GF-D8 (cell line): ENCODE measurements at regions not wholly inside any gene's neighbourhood (a gene's known extent, or its start where the extent isn't known, plus 50 kb on each side); places are given as distances from the start of the nearest gene placed in this dataset.
"Not testable (repeated sequence)": the region's sequence is repeated elsewhere in the genome, so short reads cannot be mapped to it uniquely, and the experiment has no call there.

Experiments used
- DNase-seq: peaks from one replicate; lab custom pipeline; 2025; lab: John Stamatoyannopoulos, UW

- DNase-seq: not testable (repeated sequence)
Measured at GRCh38 chr14:34381304-34381703, 80.7 kb downstream of the SPTSSA start.

GRCh38 chr14:34380471-34380845 is 81.6 kb downstream of the SPTSSA start:
- no peak for DNase-seq

DNA sequence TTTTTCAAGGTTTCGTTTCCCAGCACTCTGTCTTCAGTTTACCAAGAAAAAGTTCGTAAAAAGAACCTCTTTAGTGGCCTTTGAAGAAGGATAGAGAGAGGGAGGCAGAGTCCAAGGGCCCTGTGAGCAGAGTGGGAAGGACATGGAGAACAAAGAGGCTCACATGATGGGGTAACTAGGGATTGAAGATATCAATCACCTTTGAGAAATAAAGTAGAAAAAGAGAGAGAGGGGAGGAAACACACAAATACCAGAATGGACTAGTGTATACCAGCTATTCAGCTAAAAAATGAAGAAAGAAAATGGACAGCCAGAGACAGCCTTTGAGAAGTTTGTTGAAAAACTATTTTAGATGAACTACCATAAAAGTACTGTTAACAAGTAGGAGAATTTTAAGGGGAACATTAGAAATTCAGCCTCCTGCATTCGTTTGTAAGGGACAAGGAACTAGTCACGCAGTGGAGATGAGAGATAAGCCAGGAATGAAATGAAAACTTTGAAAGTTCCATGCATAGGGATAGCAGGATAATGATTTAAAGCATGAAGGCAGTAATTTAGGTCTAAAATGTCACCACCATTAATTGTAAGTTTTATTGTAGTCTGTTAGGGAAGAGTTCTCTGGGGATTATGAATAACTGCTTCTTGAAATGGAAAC is 82.1 kb downstream of the SPTSSA start:
- DNase-seq: no peak

DNA sequence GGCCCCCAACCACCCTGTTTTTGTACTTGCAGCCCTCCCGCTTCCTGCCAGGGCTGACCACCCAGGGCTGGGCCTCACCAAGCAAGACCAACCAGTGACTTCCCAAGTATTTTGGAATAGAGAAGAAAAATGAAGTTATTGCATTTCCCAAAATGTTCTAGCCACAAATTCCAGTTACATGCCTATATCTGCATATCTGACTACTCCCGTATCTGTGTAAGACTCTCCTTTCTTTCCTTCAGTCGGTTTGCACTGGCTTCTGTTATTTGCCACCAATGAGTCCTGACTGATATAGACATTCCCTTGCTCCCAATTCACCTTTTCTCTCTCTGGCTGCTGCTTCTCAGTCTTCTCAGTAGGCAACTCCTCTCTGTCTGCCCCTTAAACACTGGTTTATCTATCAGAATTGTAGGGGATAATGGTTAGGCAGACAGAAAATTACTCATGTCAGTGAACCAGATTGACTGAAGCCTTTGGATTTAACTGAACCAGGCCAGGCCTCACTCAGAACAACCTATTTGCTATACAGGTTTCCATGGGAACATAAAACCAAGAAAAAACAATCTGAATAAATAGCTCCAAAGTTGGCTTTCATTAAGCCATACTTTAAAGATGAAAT is 85.3 kb downstream of the SPTSSA start:
- no peak for DNase-seq

- no peak for DNase-seq
Measured at GRCh38 chr14:34374998-34375740, 86.9 kb downstream of the SPTSSA start.

DNA sequence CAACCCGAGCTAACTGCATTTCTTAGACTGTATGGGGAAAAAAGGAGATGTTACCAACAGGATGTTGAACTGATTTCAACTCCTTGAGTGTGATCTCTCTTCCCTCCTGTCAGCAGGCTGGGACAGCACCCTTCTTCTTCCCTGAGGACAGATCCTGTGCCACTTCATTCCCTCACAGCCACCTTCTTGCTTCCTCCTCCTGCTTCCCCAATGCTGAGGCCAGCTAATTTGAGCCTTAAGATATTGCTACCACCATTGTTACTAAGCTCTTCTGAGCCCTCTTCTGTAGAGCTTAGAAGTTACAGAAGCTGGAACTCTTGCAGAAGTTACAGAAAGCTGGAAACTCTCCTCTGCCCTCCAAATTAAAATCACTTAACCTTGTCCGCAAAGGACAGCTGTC is 88.8 kb downstream of the SPTSSA start:
- DNase-seq: no peak

- DNase-seq: no peak
Measured at GRCh38 chr14:34372786-34373185, 89.3 kb downstream of the SPTSSA start.

GRCh38 chr14:34369648-34370030 is 92.4 kb downstream of the SPTSSA start:
- no peak for DNase-seq

GRCh38 chr14:34368971-34369647 is 92.9 kb downstream of the SPTSSA start:
- DNase-seq: peak; percentile 61

- DNase-seq: peak; percentile 73
Measured at GRCh38 chr14:34368115-34368970, 93.7 kb downstream of the SPTSSA start.

DNA sequence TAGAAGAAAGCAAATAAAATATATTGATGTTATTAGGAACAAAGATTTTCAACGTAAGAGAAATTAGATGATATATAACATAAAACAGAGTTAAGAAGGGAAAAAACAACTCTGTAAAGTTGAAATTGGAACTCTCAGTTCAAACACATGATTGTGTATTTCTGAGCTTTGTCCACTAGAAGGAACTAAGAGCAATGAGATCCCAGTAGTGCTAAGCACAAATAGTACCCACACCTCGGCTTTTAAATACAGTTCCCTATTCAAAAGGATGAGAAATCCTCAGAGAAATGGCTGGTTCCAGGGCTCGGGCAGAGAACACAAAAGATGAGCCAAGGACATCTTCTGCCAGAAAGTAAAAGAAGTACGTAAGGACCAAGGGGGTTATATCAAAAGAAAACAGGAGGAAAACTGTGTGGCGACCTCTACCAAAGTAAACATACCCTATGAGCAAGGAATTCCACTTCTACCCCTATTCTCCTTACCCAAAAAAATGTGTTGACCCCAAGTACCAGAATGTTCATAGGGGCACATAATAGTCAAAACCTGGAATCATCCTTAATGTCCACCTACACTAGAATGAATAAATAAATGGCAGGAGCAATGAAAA is 96.6 kb downstream of the SPTSSA start:
- DNase-seq: no peak

- DNase-seq: no peak
Measured at GRCh38 chr14:34364201-34364600, 97.8 kb downstream of the SPTSSA start.

- DNase-seq: no peak
Measured at GRCh38 chr14:34363733-34364134, 98.3 kb downstream of the SPTSSA start.

DNA sequence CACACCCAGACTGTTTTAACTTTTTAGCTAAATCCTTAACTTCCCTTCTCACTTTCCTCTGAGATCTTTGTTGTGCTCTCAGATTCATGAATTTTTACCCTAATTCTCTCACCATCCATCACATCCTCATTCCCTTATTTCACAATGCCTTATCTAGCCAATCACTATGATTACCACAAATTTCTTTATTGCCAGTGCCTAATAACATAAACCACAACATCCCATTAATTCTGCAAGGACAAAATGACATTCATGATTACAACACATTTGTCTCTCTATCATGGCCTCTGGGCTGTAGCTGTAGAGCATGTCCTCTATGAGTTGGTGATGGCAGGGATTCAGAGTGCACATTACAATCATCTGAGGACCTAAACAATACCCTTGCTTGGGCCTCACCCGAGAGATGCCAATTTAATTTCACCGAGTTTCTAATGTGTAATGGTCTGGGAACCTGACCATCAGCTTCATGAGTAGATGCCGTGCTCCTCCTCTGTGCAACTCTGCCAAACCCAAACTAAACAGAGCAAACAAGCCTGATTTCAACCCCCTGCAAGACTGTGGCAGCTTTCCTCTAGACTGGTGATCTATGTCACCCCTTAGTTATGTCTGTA is 99.3 kb downstream of the SPTSSA start:
- DNase-seq: no peak

GRCh38 chr14:34361504-34362011 is 100.5 kb downstream of the SPTSSA start:
- DNase-seq: no peak

DNA sequence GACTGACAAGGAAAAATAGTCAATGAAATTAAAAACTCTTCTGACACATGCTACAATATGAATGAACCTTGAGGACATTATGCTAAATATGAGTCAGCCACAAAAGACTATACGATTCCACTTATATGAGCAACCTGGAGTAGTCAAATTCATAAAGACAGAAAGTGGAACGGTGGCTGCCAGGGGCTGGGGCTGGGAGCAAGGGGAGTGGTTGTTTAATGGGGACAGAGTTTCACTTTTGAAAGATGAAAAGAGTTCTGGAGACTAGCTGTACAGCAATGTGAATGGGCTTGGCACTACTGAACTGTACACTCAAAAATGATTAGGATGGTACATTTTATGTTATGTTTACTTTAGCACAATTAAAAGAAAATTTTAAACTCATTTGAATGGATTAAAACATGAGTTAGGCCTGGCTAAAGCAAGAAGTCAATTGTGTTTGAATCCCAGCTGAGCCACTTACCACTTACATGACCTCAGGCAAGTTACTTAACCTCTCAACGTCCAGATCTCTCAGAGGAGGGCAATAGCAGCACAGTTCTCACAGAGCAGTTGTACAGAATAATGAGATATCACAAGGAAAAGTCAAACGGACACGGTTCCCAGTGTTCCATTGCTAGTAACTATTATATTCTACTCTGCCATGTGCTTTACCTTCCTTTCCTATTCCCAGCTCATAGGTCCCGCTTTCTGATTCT is 102.5 kb downstream of the SPTSSA start:
- DNase-seq: no peak

- no peak for DNase-seq
Measured at GRCh38 chr14:34356264-34356654, 105.8 kb downstream of the SPTSSA start.

GRCh38 chr14:34355584-34356263 is 106.3 kb downstream of the SPTSSA start:
- no peak for DNase-seq

DNA sequence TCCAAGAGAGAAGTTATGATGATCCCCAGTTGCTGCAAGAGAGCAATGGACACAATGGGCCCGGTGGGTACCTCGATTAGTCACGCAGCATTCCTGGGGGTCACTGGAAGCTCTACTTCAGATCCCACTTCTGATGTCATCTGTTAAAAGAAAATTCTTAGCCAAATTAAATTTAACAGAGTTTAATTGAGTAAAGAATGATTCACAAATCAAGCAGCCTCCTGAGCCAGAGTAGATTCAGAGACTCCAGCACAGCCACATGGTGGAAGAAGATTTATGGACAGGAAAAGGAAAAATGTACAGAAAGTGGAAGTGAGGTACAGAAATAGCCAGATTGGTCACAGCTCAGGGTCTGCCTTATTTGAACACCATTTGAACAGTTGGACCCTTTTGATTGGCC is 107.5 kb downstream of the SPTSSA start:
- no peak for DNase-seq

GRCh38 chr14:34350903-34351302 is 111.1 kb downstream of the SPTSSA start:
- DNase-seq: no peak
